NCI-H345 treated with DMSO at 0.1 percent for 48 hours (cell line): ENCODE measurements at regions not wholly inside any gene's neighbourhood (a gene's known extent, or its start where the extent isn't known, plus 50 kb on each side); places are given as distances from the start of the nearest gene placed in this dataset.
"Not testable (repeated sequence)": the region's sequence is repeated elsewhere in the genome, so short reads cannot be mapped to it uniquely, and the experiment has no call there.

Source experiments
- DNase-seq: peaks from one replicate; lab custom pipeline; 2025; ENCODE audit not compliant: unreplicated experiment; lab: John Stamatoyannopoulos, UW

DNA sequence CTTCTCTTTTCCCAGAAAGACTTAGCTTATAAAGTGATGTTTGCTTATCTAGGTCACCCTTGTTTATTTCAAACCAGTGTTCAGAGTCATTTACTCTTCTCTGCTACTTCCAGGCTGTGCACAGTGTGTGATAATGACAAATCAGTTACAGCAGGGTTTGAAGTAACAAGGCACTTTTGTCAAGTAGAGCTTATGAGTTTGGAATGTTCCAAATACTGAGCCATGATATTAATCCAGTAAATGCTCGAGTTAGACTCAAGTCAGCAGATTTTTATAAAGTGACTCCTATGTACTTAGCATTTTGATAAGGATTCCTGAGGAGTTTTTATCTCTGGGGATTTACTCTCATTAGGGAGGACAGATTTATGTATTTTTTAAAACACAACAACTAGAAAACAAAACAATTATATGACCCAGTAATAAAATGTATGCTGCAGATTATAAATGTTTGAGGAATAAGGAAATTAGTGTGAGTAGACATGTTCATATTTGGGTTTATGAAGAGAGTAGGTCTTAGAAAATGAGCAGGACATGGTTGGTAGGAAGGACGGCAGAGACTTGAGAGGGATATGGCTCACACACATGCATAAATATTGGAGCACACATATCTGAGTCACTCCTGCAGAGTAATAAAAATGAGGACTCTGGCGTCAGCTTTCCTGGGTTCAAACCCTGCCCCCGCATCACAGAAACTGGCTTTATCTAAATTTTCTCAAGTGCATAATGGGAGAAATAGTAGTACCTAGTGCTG lies 271.2 kb downstream of the FBXO8 start:
- no peak for DNase-seq

DNA sequence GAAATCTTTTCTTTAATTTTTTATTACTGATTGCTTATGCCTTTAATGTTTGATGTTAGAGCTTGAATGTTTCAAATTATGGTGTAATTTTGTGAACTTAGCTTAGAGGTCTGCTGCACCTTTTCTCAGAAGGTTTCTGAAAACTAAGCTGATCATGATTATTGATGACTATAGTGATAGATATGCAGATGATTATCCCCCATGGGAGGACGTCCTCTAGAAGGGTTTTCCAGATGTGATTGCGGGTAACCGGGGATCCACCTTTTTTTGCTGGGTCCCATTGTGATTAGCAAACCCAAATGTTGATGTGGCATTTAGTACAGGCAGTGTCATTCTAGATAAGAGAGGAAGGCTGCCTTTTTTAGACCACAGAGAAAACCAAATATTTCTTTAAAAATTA lies 272.9 kb downstream of the FBXO8 start:
- no peak for DNase-seq

DNA sequence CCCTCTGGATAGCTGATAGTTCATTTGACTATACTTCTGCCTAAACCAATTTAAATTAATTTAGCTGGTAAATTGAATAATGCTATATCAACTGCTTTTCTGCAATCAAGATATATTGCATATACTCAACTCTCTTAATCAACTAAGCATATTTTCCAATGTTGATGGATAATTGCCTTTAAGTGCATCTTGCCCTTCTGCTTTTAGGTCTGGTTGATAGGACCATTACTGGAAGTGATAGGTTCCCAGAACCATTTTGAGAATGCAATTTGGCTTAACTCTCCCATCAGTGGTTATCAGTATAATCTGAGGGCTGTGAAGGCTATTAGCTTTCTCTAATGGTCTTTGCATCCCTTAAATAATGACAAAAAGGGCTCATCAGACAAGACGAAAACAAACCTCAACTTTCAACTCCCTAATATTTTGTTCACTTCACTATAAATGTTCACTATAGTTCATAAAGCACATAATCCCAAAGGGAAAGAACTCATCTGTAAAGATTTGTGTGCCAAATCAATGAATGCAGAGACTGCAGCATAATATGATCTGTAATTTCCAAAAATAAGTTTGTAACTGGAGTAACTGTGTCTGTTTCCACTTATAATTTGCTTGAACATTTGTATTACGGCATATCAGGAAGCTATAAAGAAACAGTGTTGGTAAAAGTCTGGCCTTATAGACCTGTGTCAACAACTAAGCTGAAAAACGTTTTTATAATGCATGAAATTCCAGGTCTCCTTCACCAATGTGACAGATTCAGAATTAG lies 273.6 kb downstream of the FBXO8 start:
- no peak for DNase-seq

DNA sequence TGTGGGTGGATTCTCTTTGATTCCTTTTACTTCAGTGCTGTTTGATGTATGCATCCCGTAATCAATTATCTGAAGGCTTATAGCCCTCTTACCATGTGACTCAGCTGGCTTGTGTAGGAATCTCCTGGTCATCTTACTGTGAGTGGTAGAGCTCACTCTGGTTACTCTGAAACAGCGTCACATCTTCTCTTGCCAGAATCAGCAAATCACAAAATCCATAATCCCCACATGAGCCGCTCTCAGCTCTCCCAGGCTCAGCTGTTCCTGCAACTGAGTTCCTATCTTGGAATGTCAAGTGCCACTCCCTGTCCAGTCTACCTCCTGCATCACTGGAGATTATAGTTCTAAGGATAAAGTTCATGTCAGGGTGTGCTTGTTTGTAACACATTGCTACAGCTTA lies 278.0 kb downstream of the FBXO8 start:
- DNase-seq, result no peak

DNA sequence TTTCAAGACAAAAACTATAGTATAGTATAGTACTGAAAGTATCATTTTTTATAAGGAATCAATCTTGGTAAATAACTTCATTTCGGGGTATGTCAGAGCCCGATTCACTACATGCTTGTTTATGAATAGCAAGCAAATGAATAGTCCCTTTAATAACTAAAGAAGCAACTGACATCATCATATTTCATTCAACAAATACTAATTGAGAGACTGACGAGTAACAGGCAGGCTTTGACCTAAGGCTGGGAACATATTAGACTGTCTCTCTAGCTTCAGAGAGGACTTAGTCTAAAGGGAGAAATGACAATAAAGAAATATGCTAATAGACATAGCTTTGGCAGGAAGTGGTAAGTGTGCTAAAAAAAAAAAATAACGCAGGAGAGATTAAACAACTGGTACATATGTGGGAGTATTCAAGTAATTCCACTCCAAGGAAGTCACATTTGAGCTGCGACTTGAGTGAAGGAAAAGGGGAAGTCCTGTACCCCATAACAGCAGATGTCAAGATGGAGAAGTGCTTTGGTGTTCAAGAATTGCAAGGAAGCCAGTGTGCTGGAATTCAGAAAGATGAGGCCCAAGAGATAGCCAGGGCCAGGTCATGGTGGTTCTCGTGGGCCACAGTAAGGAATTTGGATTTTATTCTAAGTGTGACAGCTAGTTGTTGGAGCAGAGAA lies 284.9 kb downstream of the FBXO8 start:
- DNase-seq, result no peak

DNA sequence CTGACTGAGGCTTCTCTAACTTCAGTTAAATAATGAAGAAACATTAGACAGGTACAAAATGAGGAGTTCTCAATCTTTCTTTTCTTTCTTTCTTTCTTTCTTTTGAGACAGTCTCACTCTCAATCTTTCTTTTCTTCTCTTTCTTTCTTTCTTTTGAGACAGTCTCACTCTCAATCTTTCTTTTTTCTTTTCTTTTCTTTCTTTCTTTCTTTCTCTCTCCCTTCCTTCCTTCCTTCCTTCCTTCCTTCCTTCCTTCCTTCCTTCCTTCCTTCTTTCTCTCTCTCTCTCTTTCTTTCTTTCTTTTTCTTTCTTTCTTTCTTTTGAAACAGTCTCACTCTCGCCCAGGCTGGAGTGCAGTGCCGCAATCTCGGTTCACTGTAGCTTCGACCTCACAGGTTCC lies 287.7 kb downstream of the FBXO8 start:
- not testable (repeated sequence) for DNase-seq

GRCh38 chr4:173991814-173992213 lies 291.7 kb downstream of the FBXO8 start:
- DNase-seq, result no peak

GRCh38 chr4:173991316-173991715 lies 292.2 kb downstream of the FBXO8 start:
- no peak for DNase-seq

DNA sequence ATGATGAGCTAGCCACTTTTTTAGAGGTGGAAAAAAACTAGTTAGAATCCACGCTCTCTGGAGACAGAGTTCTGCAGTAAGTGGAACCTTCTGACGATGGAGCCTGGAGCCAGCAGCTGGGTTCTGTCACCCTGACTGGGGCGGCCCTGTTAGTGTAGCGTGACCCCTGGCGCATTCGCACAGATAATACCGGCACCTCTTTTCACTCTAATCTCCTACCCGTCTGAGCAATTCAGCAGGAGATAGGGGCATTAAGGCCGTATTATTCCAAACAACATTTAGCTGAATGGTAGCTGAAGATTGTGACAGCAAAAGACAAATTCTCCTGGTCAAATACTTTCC lies 292.6 kb downstream of the FBXO8 start:
- DNase-seq, result no peak

GRCh38 chr4:173990126-173990868 lies 293.2 kb downstream of the FBXO8 start:
- DNase-seq, result no peak

GRCh38 chr4:173963523-173963922 lies 319.9 kb downstream of the FBXO8 start:
- DNase-seq, result not testable (repeated sequence)

DNA sequence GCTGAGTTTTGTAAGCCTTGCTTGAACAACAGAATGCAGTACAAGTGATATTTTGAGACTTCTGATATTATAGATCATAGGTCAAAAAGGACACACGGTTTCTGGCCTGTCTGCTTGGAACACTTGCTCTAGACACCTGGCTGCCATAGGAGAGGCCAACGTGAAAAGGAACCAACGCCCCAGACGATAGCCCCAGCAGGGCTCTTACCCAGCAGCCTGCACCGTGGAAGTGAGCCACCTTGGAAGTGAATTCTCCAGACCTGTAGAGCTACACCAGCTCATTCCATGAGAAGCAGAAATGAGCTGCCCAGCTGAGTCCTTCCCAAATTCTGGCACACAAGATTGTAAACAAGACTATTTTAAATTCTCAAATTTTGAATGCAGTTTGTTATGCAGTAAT lies 323.1 kb downstream of the FBXO8 start:
- DNase-seq, result no peak

DNA sequence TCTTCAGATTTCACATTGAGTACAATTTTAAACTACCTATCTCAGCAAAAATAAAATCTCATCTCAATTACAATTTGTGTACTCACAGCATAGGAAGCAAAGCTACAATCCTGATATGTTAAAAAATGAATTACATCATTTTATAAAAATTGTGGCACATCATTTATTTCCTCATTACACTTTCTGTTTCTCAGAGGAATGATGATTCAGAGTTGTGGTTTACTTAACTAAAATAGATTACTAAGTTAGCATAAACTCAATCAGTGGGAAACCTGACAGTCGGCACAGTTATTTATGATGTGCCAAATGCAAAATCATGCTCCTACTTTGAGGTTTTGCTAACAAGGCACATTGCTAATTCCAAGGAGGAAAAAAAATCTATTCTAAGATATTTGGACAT lies 325.0 kb downstream of the FBXO8 start:
- DNase-seq, result no peak

DNA sequence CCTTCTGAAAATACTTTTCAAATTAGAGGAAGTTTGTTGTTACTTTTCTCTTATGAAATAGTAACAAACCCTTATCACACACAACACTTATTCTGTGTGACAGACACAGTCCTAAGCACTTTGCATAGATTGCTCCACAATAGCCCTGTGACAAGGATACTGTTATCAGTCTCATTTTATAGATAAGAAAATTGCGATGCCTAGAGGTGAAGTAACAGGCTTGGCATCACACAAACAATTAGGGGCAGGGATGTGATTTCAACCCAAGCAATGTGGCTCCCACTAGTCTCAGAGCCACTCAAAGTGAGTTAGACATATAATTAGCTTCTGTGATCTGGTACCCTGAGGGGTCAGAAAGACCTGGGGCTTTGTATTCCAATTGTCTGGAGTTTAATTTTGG lies 339.9 kb downstream of the FBXO8 start:
- no peak for DNase-seq

- DNase-seq, result no peak
These were observed 343.3 kb downstream of the FBXO8 start for GRCh38 chr4:173940146-173940545.

- no peak for DNase-seq
These were observed 345.7 kb downstream of the FBXO8 start for GRCh38 chr4:173937631-173938270.

GRCh38 chr4:173936861-173937260 lies 346.6 kb downstream of the FBXO8 start:
- no peak for DNase-seq

GRCh38 chr4:173935622-173936405 lies 347.7 kb downstream of the FBXO8 start:
- no peak for DNase-seq

DNA sequence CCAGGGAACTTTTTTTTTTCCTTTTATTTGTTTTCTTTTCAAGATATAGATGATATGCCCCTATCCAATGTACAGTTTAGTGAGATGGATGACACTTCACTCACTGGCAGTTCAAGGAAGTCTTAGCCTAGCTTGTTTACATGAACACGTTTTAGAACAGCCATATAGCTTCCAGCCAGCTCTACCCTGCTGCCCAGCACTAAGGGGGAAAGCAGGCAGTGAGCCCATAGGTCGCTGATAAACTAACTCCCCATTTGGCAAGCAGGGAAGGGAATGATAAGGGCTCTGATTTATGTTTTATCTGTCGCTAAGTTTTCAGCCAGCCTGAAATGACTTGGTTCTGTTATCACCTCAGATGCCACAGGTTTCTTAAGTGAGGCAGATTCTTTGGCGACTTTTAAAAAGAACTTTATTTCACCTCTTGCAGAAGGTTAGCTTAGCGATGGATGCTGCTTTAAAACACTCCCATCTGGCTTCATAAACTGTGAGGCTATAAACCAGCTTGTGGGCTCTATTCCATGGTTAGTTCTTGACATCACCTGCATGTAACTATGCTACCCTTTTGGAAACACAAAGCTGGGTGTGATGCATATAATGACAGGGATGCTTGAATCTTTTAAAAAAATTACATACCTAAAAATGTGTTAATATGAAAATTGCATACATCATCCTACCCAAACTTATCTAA lies 348.4 kb downstream of the FBXO8 start:
- no peak for DNase-seq

DNA sequence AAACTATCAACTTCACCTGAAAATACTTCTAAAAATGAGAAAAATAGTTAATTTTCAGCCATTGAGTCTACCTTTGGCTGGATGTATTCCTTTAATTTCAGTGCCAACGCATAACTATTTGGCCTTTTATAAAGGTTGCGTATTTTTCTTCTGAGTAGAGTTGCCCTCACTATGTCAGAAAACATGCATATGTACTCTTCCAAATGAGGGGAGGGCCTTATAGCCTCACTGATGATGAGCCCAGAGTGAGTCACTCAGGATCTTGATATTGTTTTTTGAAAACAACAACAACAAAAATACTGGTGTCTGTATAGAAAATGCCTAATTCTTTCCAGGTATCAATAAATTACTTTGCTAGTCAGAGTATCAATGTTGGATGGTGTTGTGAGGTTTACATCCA lies 349.3 kb downstream of the FBXO8 start:
- no peak for DNase-seq
